H1 (cell line): ENCODE measurements at regions not wholly inside any gene's neighbourhood (a gene's known extent, or its start where the extent isn't known, plus 50 kb on each side); places are given as distances from the start of the nearest gene placed in this dataset.

Experiments
- CTCF ChIP-seq, 3 experiments: IDR thresholded peaks; 1 replicate in 2 of 3; 2 replicates in 1 of 3; pipeline versions ENCODE4 v1.5.1 to v1.6.1; 2011; ENCODE audit warnings: low read length in 3 of 3, mild to moderate bottlenecking in 3 of 3, inconsistent platforms in 2 of 3, low read depth in 1 of 3, moderate library complexity in 1 of 3; ENCODE audit not compliant: insufficient read depth in 1 of 3; ENCODE audit errors: control extremely low read depth in 1 of 3
- TF ChIP-seq, protein P1 (sequence below): IDR thresholded peaks from 2 replicates; pipeline ENCODE4 v1.6.1; 2012; ENCODE audit warnings: low read length, inconsistent platforms

- TF ChIP-seq, protein P1, sequence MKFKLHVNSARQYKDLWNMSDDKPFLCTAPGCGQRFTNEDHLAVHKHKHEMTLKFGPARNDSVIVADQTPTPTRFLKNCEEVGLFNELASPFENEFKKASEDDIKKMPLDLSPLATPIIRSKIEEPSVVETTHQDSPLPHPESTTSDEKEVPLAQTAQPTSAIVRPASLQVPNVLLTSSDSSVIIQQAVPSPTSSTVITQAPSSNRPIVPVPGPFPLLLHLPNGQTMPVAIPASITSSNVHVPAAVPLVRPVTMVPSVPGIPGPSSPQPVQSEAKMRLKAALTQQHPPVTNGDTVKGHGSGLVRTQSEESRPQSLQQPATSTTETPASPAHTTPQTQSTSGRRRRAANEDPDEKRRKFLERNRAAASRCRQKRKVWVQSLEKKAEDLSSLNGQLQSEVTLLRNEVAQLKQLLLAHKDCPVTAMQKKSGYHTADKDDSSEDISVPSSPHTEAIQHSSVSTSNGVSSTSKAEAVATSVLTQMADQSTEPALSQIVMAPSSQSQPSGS, result no peak
- peak; percentile 87 to 99 (median 88) for TF ChIP-seq CTCF (IDR thresholded peaks at IDR 0.05; ENCODE audit: control extremely low read depth in 1 of 3, insufficient read depth in 1 of 3, low read depth in 1 of 3, low read length in 3 of 3)
Measured at GRCh38 chr1:194342484-194343262, 1156.3 kb upstream of the B3GALT2 start.
